NCI-H2081 treated with DMSO at 0.1 percent for 48 hours (cell line): ENCODE measurements at regions not wholly inside any gene's neighbourhood (a gene's known extent, or its start where the extent isn't known, plus 50 kb on each side); places are given as distances from the start of the nearest gene placed in this dataset.

Experiments
- DNase-seq: peaks from one replicate; lab custom pipeline; 2025; lab: John Stamatoyannopoulos, UW

DNA sequence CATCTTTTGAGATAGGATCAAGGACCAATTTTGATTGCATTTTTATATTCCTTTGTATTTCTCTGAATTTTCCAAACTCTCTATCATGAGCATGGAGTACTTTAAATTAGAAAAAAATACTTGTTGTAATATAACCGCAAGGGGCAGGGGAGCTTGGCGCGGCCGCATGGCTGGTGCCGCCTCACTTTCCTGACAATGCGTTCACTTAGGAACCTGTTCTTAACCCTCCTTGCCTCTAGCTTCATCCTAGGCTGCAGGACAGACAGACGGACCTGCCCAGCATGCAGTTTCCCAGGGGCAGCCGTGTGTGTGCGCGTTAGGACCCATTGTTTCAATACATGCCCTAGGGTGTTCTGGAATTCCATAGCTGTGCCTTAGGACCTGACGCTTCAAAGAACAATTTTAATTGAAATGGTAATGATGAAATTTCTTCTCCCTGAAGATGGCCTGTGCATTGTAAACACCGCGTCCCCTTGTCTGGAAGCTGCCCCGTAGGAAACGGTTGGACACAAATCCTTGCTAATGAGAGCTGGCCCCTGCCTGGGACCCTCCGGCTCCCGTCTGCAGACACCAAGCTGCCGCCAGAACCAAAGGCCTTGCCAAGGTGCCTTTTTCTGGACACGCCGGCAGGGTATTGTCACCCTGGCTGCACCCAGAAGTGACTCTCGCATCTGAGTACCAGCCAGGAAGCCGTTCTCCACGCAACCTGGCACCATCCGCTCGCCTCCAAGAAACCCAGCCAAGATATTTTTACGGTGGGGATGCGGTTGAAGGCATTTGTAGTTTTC lies 466.4 kb downstream of the NPHP4 start:
- no peak for DNase-seq

DNA sequence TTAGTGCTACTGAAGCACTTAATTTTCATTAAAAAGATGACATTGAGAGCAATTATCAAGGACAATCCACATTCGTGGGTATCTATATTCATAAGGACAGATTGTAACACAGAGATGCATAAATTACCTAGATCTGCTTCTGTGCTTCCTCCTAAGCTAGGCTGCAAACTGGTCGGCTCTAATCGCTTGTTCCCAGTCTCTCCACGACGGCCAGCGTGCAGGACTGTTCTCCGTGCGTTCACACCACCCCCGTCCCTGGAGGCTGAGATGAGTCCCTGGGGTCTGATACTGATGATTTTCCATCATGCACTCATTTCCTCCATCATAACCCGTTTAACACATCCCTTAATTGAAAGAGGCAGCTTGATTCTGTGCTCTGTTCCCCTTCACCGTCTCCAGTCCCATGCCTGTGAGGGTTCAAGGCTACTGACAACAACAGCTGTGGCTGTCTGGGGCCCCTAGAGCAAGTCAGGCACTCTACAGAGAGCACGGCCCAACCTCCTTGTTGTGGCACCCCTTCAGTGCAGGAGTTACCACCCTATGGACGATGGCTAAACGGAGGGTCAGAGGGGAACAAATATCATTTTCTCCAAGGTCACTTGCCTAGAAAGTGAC lies 469.6 kb downstream of the NPHP4 start:
- no peak for DNase-seq

DNA sequence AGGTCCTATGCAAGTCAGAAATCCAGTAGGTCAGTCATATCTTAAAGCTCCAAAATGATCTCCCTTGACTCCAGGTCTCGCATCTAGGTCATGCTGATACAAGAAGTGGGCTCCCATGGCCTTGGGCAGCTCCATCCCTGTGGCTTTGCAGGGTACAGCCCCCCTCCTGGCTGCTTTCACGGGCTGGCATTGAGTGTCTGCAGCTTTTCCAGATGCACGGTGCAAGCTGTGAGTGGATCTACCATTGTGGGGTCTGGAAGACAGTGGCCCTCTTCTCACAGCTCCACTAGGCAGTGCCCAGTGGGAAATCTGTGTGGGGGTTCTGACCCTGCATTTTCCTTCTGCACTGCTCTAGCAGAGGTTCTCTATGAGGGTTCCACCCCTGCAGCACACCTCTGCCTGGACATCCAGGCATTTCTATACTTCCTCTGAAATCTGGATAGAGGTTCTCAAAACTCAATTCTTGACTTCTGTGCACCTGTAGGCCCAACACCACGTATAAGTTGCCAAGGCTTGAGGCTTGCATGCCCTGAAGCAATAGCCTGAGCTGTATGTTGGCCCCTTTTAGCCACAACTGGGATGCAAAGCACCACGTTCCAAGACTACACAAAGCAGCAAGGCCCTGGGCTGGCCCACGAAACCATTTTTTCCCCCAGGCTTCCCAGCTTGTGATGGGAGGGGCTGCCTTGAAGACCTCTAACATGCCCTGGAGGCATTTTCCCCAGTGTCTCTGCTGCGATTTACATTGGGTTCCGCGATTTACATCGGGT lies 472.7 kb downstream of the NPHP4 start:
- DNase-seq = no peak

DNA sequence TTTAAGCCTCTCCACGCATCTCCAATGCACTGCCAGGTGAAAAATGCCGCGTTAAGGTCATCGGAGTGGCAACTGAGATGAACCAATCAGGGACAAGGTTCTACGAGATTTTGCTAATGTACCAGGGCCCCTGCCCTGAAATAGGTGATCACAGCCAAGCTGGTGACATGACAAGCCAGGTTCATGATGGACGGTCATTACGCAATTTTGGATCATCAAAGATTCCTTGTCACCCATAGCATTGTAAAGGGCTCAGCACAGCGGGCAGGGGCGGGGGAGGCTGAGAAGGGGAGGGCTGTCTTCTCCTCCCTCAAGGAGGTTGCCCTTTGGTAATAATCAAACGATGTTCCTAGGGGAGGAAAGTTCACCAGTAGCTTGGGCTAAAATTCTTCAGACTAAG lies 475.5 kb downstream of the NPHP4 start:
- DNase-seq = no peak

DNA sequence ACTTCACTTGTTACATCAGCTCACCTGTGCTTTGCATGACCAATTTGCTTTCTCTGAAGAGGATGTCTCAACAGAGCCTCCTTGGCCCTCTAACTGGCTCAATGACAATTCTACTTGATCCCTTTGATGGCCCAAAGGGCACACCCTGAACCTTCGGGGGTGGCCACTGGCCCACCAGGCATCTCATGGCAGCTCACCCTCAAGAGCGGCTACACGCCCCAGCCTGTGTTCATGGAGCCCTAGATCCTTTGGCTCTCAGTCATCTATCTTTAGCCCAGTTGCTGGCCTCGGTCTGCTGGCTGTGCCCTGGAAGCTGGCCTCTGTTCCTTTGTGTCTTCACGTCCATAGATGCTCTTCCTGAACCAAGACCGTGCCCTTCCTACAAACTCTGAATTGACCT lies 476.7 kb downstream of the NPHP4 start:
- no peak for DNase-seq

DNA sequence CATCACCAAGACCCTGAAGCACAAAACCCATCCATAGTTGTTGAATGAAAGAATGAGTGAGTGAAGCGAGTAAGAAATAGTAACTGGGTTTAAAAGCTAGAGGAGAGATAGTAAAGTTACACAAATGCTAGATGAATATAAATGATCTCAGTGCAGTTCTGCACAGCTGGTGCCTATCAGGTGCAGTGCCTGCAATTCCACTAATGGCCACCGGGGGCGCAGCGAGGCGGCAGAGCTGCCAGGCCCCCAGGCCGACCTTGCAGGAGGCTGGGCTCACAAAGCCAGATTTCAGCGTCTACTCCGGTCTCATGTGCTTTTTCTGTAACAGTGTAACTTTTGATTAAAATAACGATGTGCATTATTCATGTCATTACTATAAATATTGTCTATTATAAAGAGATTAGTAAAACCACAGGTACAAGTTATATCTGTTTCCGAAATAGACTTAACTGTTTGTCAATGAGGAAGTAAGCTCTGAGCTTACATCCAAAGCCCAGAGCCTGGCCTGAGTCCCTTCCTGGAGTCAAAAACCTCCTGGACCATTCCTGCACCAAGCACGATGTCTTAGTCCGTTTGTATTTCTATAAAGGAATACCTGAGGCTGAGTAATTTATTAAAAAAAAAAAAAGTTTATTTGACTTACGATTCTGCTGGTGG lies 477.6 kb downstream of the NPHP4 start:
- no peak for DNase-seq

DNA sequence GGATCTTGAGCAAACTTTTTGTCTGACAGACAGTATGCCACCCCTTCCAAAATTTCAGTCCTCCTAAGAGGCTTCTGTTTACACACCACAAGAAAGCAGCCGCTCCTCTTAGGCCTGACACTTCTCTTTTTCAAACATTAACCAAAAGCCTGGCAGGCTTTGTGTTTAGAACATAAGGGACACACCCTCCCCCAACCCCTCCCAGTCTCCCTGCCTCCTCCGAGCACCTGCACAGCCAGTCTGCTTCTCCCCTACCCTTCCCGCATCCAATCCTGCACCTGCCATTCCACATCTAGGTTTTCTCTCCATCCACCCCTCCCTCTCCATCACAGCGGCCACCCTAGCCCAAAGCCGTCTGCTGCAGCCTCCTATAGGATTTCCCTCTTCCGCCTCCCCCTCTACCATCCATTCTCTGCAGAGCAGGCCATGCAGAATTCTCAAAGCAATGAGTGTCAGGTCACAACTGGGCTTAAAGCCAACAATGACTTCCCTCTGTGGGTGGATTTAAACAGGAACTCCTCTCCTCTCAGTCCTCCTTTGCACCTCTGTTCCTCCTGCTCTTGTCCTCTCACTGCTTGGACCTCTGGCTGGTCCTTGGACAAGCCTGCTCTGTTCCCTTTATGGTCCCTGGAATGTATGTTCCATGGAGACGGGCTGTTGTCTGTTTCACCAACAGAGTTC lies 478.2 kb downstream of the NPHP4 start:
- no peak for DNase-seq

DNA sequence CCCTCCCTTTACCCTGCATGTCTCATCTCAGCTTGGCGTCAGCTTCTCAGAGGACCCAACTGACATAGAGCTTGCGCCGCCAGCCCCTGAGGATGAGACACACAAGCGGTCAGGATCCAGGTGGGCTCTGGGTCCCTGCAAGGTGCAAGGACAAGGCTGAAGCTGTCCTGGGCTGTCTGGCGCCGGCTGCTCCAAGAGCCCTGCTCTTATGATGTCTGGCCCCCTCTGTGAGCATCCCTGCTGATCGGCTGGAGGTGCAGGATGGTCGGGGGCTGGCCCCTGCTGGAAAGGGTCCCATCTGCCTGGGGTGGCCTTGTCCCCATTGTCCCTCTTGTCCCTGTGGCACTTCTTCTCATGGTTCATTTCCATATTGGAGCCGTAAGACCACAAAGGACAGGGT lies 479.0 kb downstream of the NPHP4 start:
- no peak for DNase-seq

DNA sequence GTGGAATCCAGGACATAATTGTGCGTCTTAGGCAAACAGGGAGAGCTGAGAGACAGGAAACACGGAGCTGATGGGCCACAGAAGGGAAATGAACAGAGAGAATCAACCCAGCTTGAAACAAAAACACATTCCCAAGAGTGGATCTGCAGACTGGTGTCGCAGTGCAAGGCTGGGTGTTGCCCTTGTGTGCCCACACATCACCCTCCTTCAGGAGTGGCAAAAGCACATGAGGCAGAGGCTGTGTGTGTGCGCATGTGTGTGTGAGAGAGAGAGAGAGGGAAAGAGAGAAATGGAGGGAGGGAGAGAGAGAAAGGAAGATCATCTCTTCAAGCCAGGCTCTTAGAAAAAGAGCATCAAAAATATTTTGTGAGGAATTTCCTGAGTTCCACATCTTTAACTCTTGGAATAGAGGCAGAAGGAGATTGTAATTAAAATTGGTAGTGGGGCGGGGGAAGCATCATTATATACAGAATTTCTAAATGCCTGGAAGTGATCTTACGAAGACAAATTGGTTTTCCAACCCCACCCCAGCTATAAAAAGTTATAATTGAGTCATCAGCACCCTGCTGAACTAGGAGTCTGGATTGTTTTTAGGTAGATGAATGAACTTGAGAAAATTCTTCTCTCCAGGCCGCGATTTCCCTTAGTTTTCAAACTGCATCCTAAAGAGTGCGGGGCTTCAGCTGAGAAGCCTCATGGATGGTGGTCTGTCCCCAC lies 480.7 kb downstream of the NPHP4 start:
- no peak for DNase-seq

DNA sequence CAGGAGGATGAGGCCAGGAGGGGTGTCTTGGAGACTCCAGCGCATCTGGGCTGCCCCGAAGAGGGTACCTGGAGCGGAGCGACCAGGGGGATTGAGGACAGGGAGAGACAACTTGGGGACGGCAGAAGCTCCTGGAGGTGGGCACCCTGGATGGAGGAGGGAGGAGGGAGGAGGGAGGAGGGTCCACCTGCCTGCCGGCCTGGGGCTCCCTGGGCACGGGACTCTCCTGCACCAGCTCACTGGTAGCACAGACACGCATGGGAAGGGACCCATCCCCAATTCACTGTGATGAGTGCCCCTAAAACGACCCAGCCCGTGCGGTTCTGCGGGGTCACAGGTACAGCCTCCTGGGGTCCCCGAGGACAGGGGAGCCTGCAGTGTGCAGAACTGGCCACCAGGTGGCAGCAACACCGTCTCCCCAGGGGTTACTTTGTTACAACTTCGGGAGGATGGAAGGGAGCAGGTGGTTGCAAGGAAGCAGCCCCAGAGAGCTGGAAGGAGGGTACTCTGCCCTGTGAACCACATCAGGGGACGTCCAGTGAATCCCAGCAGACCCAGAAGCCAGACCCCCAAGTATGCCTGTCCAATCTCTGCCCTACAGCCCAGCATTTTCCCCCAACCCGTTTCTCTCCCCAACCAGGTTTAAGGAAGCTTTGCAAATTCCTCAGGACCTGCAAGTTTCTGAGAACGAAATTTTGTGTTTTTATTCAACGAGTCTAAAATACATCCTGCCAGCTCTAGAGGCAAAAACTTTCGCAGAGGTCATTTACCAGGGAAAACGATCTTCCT lies 482.4 kb downstream of the NPHP4 start:
- DNase-seq = no peak

DNA sequence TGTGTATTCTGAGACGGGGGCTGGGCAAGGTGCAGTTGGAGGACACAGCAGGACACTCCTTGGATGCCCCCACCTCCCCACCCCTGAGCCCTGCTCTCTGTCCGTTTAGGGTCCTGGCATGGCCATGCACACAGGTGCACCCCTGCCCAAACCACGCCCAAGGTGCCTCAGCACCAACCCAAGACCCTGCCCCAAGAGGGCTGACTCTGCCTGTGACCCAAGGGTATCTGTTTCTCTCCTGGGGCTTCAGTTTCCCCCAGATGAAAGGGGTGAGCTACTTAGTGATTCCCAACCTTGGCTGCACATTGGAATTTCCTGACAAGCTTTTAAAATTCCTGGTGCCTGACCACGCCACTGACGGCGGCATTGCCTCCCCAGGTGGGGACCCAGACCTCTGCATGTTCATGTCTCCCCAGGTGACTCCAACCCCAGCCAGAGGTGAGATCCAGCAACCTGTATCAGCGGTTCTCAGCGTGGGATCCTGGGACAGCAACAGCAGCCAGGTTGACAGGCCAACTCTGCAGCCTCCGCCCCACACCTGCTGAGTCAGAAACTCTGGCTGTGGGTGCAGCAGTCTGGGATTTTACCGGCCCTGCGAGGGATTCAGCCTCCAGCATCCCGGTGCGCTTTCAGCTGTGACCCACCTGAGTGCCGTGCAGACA lies 483.4 kb downstream of the NPHP4 start:
- no peak for DNase-seq

DNA sequence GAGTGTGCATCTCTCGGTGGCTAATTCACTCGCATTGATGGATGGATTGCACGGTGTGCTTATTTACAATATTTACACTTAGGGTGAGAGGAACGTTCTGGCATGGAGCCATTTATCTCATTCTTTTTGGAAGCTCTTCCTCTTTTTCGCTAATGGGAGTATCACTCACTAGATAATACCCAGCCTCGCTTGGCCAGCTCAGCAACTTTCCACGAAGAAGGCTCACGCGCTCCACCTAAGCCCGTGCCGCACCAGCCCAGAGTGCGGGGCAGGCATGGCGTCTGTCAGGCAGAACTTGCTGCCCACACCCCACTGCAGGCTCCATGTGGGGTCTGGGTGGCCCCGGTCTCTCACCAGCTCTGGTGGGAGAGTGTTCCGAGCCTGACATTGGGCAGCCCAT lies 484.9 kb downstream of the NPHP4 start:
- DNase-seq = no peak

DNA sequence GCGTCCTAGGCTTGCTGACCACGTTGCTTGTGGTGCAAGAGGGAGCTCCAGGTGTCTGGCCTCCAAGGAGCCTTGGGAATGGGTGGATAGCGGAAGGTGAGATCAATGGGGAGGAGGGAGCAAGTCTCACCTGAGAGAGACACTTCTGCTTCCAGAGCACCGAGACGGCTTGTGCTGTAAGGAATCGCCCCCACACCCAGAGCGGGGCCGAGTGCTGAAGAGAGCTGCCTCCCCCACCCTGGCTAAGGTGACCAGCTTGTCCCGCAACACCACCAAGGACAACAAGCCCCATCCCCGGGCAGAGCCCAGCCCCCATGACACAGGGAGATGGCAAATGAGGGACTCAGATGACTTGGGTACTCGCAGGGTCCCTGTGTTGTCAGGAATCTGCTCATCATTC lies 485.6 kb downstream of the NPHP4 start:
- DNase-seq = no peak

DNA sequence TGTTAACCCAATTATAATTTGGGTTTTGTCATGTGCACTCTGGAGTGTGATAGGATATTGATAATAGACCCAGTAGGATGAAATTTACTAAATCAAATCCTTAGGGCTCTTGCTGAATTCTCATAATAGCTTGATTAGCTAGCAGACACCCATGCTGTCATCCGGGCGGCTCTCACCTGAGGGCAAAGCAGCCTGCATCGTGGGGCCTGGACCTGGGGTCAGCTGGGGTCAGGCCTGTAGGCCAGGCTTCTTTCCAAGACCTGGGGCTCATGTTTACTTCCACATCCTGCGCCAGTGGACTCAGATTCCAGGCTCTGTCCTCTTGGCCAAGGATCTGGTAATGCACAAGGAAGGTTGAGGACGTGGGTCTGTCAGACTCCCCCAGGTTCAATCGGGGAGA lies 486.3 kb downstream of the NPHP4 start:
- DNase-seq = no peak

DNA sequence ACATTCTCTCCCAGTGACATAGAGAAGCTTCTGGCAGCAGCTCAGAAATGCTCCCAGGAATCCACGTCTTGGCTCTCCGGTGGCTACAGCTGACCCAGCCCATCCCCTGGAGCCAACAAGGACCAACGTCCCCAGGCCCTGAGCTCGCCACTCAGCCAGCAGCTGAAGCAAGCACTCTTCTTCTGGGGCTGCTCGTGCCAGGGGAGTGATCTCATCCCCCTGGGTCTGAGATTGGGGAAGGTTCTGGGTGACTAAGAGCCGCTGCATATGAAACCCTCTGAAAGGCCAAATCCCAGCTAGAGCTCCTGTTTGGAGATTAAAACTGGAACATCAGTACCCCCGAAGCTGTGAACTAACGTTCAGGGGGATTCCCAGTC lies 487.9 kb downstream of the NPHP4 start:
- DNase-seq = no peak

DNA sequence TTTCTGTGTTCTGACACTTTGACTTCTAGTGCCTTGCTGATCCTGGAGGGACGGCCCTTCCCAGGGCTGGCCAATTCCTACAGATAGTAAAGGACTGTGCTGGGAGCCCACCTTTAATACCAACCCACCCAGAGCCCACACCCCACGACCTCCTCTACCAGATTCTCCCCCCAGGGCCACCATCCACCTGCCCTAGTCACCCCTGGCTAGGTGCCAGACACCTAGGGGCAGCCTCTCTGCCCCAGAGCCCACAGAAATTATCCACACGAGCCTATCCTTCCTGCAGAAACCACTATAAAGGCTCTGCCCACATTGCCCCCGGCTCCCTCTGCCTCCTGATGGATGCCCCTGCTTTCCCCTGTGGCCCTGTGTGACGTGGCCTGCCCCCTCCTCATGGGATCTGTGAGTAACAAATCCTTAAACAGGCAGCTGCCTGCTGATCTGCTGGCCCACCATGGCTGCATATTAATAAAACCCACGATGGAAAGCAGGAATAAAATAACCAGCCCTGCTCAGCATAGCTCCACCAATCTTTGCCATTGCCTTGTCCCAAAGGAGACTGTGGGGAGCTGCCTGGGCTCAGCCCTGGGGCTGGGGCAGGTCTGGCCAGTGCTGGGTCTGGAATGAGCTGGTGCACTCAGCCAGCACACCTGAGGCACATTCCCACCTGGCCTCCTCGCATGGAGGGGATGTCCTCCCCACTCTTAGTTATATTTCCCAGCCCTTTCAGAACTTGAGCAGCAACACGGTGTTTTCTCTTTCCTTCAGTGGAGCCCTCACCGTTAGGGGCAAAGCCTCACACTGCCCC lies 488.5 kb downstream of the NPHP4 start:
- no peak for DNase-seq

DNA sequence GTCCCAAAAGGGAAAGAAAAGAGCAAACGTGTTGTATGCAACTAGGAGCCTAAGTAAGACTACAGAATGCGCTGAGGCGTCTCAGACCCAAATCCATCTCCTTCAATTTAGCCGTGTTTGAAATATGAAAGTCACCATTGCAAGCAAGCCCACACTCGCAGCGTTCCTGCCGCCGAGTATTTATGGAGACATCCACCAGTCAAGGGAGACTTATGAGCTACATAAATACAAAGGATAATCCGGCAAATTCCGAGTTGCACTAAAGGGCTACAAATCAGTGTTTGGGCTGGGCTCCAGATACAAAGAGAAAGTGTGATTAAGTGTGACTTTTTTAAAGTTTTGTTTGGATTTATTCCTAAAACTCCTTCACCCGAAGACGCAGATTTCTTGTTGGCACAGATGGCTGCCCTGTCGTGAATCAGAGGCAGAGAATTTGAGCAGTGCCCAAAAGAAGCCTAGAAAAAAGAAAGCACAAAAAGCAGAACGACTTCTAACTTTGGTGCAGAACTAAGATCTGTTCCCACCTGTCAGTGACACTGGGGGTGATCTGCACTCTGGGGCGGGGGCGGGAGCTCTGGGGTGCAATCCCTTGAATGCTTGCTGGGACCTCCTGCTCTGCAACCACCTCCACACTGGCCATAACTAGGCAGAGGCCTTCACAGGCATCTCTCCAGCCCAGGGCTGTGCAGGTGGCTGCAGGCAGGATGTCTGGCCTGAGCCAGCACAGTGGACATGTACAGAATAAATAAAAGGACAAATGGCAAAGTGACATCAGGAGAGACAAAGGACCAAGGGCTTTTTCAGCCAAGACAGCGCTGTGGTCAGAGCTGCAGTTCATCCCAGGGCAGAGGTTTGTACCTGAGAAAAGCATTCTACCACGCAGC lies 489.7 kb downstream of the NPHP4 start:
- DNase-seq = no peak
